ENCODE measurements at regions not wholly inside any gene's neighbourhood (a gene's known extent, or its start where the extent isn't known, plus 50 kb on each side); places are given as distances from the start of the nearest gene placed in this dataset.

DNA sequence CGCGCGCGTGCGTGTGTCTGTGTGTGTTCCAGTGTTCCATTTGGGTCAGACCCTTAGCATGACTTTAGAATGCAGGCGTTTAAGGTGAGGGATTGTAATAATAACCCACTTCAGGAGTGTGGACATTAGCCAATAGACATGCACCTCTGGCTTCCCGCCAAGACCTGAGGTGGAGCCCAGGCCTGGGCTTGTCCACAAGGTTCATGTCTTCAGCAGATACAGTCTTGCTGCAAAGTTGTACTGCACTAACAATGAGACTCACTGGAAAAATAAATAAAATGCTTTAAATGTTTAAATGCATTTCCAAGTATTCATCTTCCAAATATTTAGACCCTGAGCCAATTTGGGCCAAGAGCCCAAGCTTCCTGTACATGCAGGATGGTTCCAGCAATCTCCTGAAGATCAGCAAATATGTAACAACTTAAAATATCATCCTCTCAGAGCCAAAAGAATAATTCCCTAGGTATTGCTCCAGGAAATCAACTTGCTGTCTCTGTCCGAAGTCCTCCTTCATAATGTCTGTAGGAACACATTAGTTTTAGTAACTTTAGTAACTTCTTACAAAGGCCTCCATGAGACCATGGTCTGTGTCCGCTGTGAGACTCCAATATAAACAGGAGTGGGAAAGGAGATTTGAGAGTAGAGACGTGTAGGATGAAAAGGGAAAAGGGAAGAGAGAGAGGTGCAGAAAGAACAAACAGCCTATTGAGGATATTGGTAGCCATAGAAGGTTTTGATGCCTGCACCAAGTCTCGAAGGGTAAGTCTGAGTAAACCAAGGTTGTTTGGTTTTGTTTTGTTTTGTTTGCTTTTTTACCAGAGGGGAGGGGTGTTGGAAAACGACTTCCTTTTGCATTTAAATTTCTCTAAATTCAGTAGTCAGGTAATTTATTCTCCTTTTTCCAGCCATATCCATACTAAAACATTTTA is 98.5 kb upstream of the KLF3 start:
- H3K79me2 ChIP-seq (ENCODE audit: insufficient read depth, low read depth) = no peaks in the 10 kb centered on the region
- no peaks in the 10 kb centered on the region for H4K20me1 ChIP-seq (ENCODE audit: insufficient read depth)
- no peak overlapping the region for H3K4me2 ChIP-seq
- H3K4me1 ChIP-seq (ENCODE audit: low read depth, poor library complexity, severe bottlenecking) = no peaks in the 10 kb centered on the region
- TF ChIP-seq, protein P1, sequence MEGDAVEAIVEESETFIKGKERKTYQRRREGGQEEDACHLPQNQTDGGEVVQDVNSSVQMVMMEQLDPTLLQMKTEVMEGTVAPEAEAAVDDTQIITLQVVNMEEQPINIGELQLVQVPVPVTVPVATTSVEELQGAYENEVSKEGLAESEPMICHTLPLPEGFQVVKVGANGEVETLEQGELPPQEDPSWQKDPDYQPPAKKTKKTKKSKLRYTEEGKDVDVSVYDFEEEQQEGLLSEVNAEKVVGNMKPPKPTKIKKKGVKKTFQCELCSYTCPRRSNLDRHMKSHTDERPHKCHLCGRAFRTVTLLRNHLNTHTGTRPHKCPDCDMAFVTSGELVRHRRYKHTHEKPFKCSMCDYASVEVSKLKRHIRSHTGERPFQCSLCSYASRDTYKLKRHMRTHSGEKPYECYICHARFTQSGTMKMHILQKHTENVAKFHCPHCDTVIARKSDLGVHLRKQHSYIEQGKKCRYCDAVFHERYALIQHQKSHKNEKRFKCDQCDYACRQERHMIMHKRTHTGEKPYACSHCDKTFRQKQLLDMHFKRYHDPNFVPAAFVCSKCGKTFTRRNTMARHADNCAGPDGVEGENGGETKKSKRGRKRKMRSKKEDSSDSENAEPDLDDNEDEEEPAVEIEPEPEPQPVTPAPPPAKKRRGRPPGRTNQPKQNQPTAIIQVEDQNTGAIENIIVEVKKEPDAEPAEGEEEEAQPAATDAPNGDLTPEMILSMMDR (conservative IDR thresholded peaks at IDR 0.05; ENCODE audit: low read depth, low read length) = no peak
- H2AFZ ChIP-seq (ENCODE audit: low read depth) = no peak overlapping the region
- no peaks in the 10 kb centered on the region for H3K27me3 ChIP-seq (ENCODE audit: insufficient read depth, low read depth)
- no peak overlapping the region for H3K4me3 ChIP-seq (IDR thresholded peaks at IDR 0.05; ENCODE audit: insufficient read depth, low read depth, low read length)
- H3K9ac ChIP-seq = no peak overlapping the region
- no peak overlapping the region for H3K27ac ChIP-seq
- H3K36me3 ChIP-seq (ENCODE audit: insufficient read depth) = no peaks in the 10 kb centered on the region

GRCh38 chr4:38566806-38567398 is 97.1 kb upstream of the KLF3 start:
- no peak overlapping the region for H3K4me2 ChIP-seq

GRCh38 chr4:38567457-38567856 is 96.5 kb upstream of the KLF3 start:
- no peaks in the 10 kb centered on the region for H3K36me3 ChIP-seq (ENCODE audit: insufficient read depth)
- no peaks in the 10 kb centered on the region for H3K4me1 ChIP-seq (ENCODE audit: low read depth, poor library complexity, severe bottlenecking)
- no peaks in the 10 kb centered on the region for H3K79me2 ChIP-seq (ENCODE audit: insufficient read depth, low read depth)
- H3K27me3 ChIP-seq (ENCODE audit: insufficient read depth, low read depth) = no peaks in the 10 kb centered on the region
- H3K27ac ChIP-seq = no peak overlapping the region
- H3K9ac ChIP-seq = no peak overlapping the region
- H2AFZ ChIP-seq (ENCODE audit: low read depth) = no peak overlapping the region
- TF ChIP-seq, protein P1 (conservative IDR thresholded peaks at IDR 0.05; ENCODE audit: low read depth, low read length) = no peak
- no peaks in the 10 kb centered on the region for H4K20me1 ChIP-seq (ENCODE audit: insufficient read depth)
- H3K4me3 ChIP-seq (IDR thresholded peaks at IDR 0.05; ENCODE audit: insufficient read depth, low read depth, low read length) = no peak overlapping the region
- no peak overlapping the region for H3K4me2 ChIP-seq

More at GRCh38 chr4:38566806-38567398, 97.1 kb upstream of the KLF3 start:
- Histone ChIP-seq H3K27me3 (ENCODE audit: insufficient read depth, low read depth) (no peaks in the 10 kb centered on the region), H3K4me3 (IDR thresholded peaks at IDR 0.05; ENCODE audit: insufficient read depth, low read depth, low read length) (no peak overlapping the region), H4K20me1 (ENCODE audit: insufficient read depth) (no peaks in the 10 kb centered on the region), H2AFZ (ENCODE audit: low read depth) (no peak overlapping the region), H3K9ac (no peak overlapping the region), H3K79me2 (ENCODE audit: insufficient read depth, low read depth) (no peaks in the 10 kb centered on the region), H3K27ac (no peak overlapping the region), H3K4me1 (ENCODE audit: low read depth, poor library complexity, severe bottlenecking) (no peaks in the 10 kb centered on the region), H3K36me3 (ENCODE audit: insufficient read depth) (no peaks in the 10 kb centered on the region)
- TF ChIP-seq, protein P1 (conservative IDR thresholded peaks at IDR 0.05; ENCODE audit: low read depth, low read length) = no peak

GRCh38 chr4:38568768-38569167 is 95.2 kb upstream of the KLF3 start:
- no peak overlapping the region for H2AFZ ChIP-seq (ENCODE audit: low read depth)
- H3K79me2 ChIP-seq (ENCODE audit: insufficient read depth, low read depth) = no peaks in the 10 kb centered on the region
- no peaks in the 10 kb centered on the region for H3K4me1 ChIP-seq (ENCODE audit: low read depth, poor library complexity, severe bottlenecking)
- TF ChIP-seq, protein P1 (conservative IDR thresholded peaks at IDR 0.05; ENCODE audit: low read depth, low read length) = no peak
- H3K4me2 ChIP-seq = no peak overlapping the region
- no peaks in the 10 kb centered on the region for H3K36me3 ChIP-seq (ENCODE audit: insufficient read depth)
- H3K27ac ChIP-seq = no peak overlapping the region
- H4K20me1 ChIP-seq (ENCODE audit: insufficient read depth) = no peaks in the 10 kb centered on the region
- no peak overlapping the region for H3K4me3 ChIP-seq (IDR thresholded peaks at IDR 0.05; ENCODE audit: insufficient read depth, low read depth, low read length)
- H3K9ac ChIP-seq = no peak overlapping the region
- H3K27me3 ChIP-seq (ENCODE audit: insufficient read depth, low read depth) = no peaks in the 10 kb centered on the region

Data from KMS-11 (cell line).